ENCODE measurements at regions not wholly inside any gene's neighbourhood (a gene's known extent, or its start where the extent isn't known, plus 50 kb on each side); places are given as distances from the start of the nearest gene placed in this dataset.

GRCh38 chr17:72284806-72285205, 164.0 kb downstream of the SOX9 start:
- intact Hi-C loops (cut with micrococcal nuclease) = no loop called here
- TF ChIP-seq CTCF (IDR thresholded peaks at IDR 0.05; ENCODE audit: unreplicated experiment) = no peak
- Mint-ChIP-seq H3K9me3 (ENCODE audit: unreplicated experiment) (no peaks in the 10 kb centered on the region), H3K27me3 (ENCODE audit: insufficient read depth, unreplicated experiment) (no peaks in the 10 kb centered on the region), H3K27ac (ENCODE audit: low read depth, unreplicated experiment) (no peak overlapping the region), H3K36me3 (ENCODE audit: insufficient read depth, unreplicated experiment) (no peaks in the 10 kb centered on the region), H3K4me3 (ENCODE audit: unreplicated experiment) (no peak overlapping the region), H3K4me1 (ENCODE audit: insufficient read depth, unreplicated experiment) (peaks cover 6% of the 10 kb centered on the region)
- CTCF ChIA-PET = no interaction called here
- POLR2A ChIA-PET = interaction anchor here (1.6 kb wide), 1 partner anchor 12 kb away, joined by 6 read pairs; no protein-coding TSS in a partner anchor
- no TSS peak for BruUV-seq (replicated peaks)
- no peak for DNase-seq (ENCODE audit: unreplicated experiment)

GRCh38 chr17:72287586-72287985, 166.8 kb downstream of the SOX9 start:
- Mint-ChIP-seq H3K4me3 (ENCODE audit: unreplicated experiment) (no peak overlapping the region), H3K4me1 (ENCODE audit: insufficient read depth, unreplicated experiment) (no peaks in the 10 kb centered on the region), H3K27me3 (ENCODE audit: insufficient read depth, unreplicated experiment) (no peaks in the 10 kb centered on the region), H3K9me3 (ENCODE audit: unreplicated experiment) (no peaks in the 10 kb centered on the region), H3K36me3 (ENCODE audit: insufficient read depth, unreplicated experiment) (no peaks in the 10 kb centered on the region), H3K27ac (ENCODE audit: low read depth, unreplicated experiment) (no peak overlapping the region)
- DNase-seq (ENCODE audit: unreplicated experiment) = no peak
- ChIA-PET POLR2A (interaction anchor here (0.6 to 1.6 kb wide), 2 partner anchors 9 to 23 kb away, joined by 4 to 5 read pairs; no protein-coding TSS in a partner anchor), CTCF (interaction anchor here (0.6 kb wide), 1 partner anchor 7 kb away, joined by 3 read pairs; no protein-coding TSS in a partner anchor)
- BruUV-seq (replicated peaks) = no TSS peak
- intact Hi-C loops (cut with micrococcal nuclease) = no loop called here
- TF ChIP-seq CTCF (IDR thresholded peaks at IDR 0.05; ENCODE audit: unreplicated experiment) = no peak

- POLR2A ChIA-PET = no interaction called here
- Mint-ChIP-seq H3K4me1 (ENCODE audit: insufficient read depth, unreplicated experiment) (peaks cover 20% of the 10 kb centered on the region), H3K27ac (ENCODE audit: low read depth, unreplicated experiment) (no peak overlapping the region), H3K9me3 (ENCODE audit: unreplicated experiment) (peaks cover 7% of the 10 kb centered on the region), H3K27me3 (ENCODE audit: insufficient read depth, unreplicated experiment) (no peaks in the 10 kb centered on the region), H3K4me3 (ENCODE audit: unreplicated experiment) (no peak overlapping the region), H3K36me3 (ENCODE audit: insufficient read depth, unreplicated experiment) (peaks cover 5% of the 10 kb centered on the region)
- no peak for TF ChIP-seq CTCF (IDR thresholded peaks at IDR 0.05; ENCODE audit: unreplicated experiment)
- BruUV-seq (replicated peaks) = no TSS peak
- no peak for DNase-seq (ENCODE audit: unreplicated experiment)
- intact Hi-C loops (cut with micrococcal nuclease) = no loop called here
- CTCF ChIA-PET = no interaction called here
Measured at GRCh38 chr17:72294487-72294893, 173.7 kb downstream of the SOX9 start.

DNA sequence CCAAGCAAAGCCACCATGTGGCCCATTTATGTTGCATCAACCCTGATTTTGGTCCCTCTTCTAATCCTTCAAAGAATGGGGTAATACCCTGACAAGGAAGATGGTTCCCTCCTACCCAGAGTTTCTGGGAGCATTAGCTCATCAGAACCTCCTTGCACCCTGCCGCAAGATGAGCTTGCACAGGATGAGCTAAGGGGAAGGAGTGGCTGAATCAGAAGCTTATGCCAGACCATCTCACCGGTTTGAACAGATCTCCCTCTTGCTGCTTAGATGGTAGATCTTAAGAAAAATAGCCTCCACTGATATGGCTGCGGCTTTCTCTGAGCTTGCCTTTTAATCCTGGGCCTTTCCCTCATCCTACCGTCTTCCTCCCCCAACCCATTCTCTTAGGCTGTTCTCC, 175.1 kb downstream of the SOX9 start:
- Mint-ChIP-seq H3K27ac (ENCODE audit: low read depth, unreplicated experiment) (no peak overlapping the region), H3K27me3 (ENCODE audit: insufficient read depth, unreplicated experiment) (no peaks in the 10 kb centered on the region), H3K36me3 (ENCODE audit: insufficient read depth, unreplicated experiment) (peaks cover 5% of the 10 kb centered on the region), H3K4me1 (ENCODE audit: insufficient read depth, unreplicated experiment) (peaks cover 20% of the 10 kb centered on the region), H3K4me3 (ENCODE audit: unreplicated experiment) (no peak overlapping the region), H3K9me3 (ENCODE audit: unreplicated experiment) (peaks cover 7% of the 10 kb centered on the region)
- TF ChIP-seq CTCF (IDR thresholded peaks at IDR 0.05; ENCODE audit: unreplicated experiment) = no peak
- peak; percentile 34 for DNase-seq (ENCODE audit: unreplicated experiment)
- POLR2A ChIA-PET = interaction anchor here (0.6 to 2.5 kb wide), 5 partner anchors 8 to 1376 kb away, joined by 3 to 10 read pairs (median 5); no protein-coding TSS in a partner anchor
- CTCF ChIA-PET = interaction anchor here (0.7 kb wide), 1 partner anchor 140 kb away, joined by 4 read pairs; no protein-coding TSS in a partner anchor
- BruUV-seq (replicated peaks) = no TSS peak
- intact Hi-C loops (cut with micrococcal nuclease) = loop anchor here (2.0 kb wide), 1 partner anchor 67 kb away; no protein-coding TSS in a partner anchor
